K562 (cell line): ENCODE measurements at regions not wholly inside any gene's neighbourhood (a gene's known extent, or its start where the extent isn't known, plus 50 kb on each side); places are given as distances from the start of the nearest gene placed in this dataset.
A peak's percentile ranks its signal among the peaks of the same experiment; 100 is the strongest.

Experiments used
- CHAMP1 ChIP-seq: fragments of 450-650 bp; IDR thresholded peaks from 2 replicates; pipeline ENCODE4 v1.6.1; 2016; ENCODE audit warnings: mild to moderate bottlenecking
- HDGF ChIP-seq: fragments of 450-650 bp; IDR thresholded peaks from 2 replicates; pipeline ENCODE4 v1.6.1; 2016
- IFI16 ChIP-seq: fragments of 250-450 bp; sonication (Bioruptor Pico); IDR thresholded peaks from 2 replicates; pipeline ENCODE4 v2.1.2; 2022; ENCODE audit warnings: mild to moderate bottlenecking, inconsistent platforms
- KLF10 ChIP-seq: fragments of 250-450 bp; sonication (Bioruptor Pico); IDR thresholded peaks from 2 replicates; pipeline ENCODE4 v1.6.1; 2021; ENCODE audit warnings: matching md5 sums
- PHB2 ChIP-seq: fragments of 450-650 bp; IDR thresholded peaks from 2 replicates; pipeline ENCODE4 v1.6.1; 2017; ENCODE audit warnings: low read depth
- SMAD1 ChIP-seq: fragments of 150-350 bp; IDR thresholded peaks from 2 replicates; pipeline ENCODE4 v1.6.1; 2014; ENCODE audit warnings: low read length, low read depth; ENCODE audit not compliant: partially characterized antibody
- SP2 ChIP-seq: IDR thresholded peaks from 2 replicates; pipeline ENCODE4 v1.6.1; 2011; ENCODE audit warnings: mild to moderate bottlenecking, low read depth, low read length, moderate library complexity; ENCODE audit not compliant: poor library complexity, severe bottlenecking; ENCODE audit errors: extremely low read depth
- SRSF3 ChIP-seq: fragments of 200-400 bp; formaldehyde crosslinking; IDR thresholded peaks from 2 replicates; pipeline ENCODE4 v1.6.1; 2016; ENCODE audit warnings: mild to moderate bottlenecking, low read length, moderate library complexity; ENCODE audit not compliant: insufficient read depth
- TAF7 ChIP-seq: fragments of 450-650 bp; IDR thresholded peaks from 2 replicates; pipeline ENCODE4 v1.6.1; 2016; ENCODE audit warnings: missing genetic modification characterization, missing compliant biosample characterization
- TFE3 ChIP-seq: fragments of 450-650 bp; formaldehyde crosslinking; IDR thresholded peaks from 2 replicates; pipeline ENCODE4 v1.4.0; 2020; ENCODE audit warnings: mild to moderate bottlenecking, mixed read lengths
- XRCC5 ChIP-seq: fragments of 200-400 bp; formaldehyde crosslinking; IDR thresholded peaks from 2 replicates; pipeline ENCODE4 v1.6.1; 2017; ENCODE audit warnings: low read depth, mild to moderate bottlenecking, low read length
- ZMIZ1 ChIP-seq, 2 experiments: fragments of 150-350 bp in 1 of 2; IDR thresholded peaks; 2 replicates each; pipeline ENCODE4 v1.6.1; 2012 to 2016; ENCODE audit warnings: low read depth in 2 of 2, low read length in 2 of 2, mild to moderate bottlenecking in 1 of 2, moderate library complexity in 1 of 2
- ZNF174 ChIP-seq: fragments of 250-450 bp; sonication (Bioruptor Pico); IDR thresholded peaks from 2 replicates; pipeline ENCODE4 v1.4.0; 2020; ENCODE audit warnings: mild to moderate bottlenecking
- ZNF212 ChIP-seq: fragments of 450-650 bp; formaldehyde crosslinking; IDR thresholded peaks from 2 replicates; pipeline ENCODE4 v1.4.0; 2020; ENCODE audit warnings: mild to moderate bottlenecking
- ZNF224 ChIP-seq: sonication (generic); formaldehyde crosslinking; IDR thresholded peaks from 2 replicates; pipeline ENCODE4 v1.8.0; 2022; ENCODE audit warnings: mild to moderate bottlenecking, missing genetic modification reagents
- ZNF518B ChIP-seq: fragments of 250-450 bp; sonication (Bioruptor Pico); IDR thresholded peaks from 2 replicates; pipeline ENCODE4 v1.5.0; 2021; ENCODE audit warnings: mild to moderate bottlenecking, moderate library complexity
- ZNF717 ChIP-seq: fragments of 250-450 bp; sonication (Bioruptor Pico); IDR thresholded peaks from 2 replicates; pipeline ENCODE4 v1.5.0; 2021
- ZZZ3 ChIP-seq: fragments of 450-650 bp; IDR thresholded peaks from 2 replicates; pipeline ENCODE4 v1.6.1; 2016; ENCODE audit warnings: antibody characterized with exemption, mild to moderate bottlenecking, moderate library complexity

- 0 out of 4 replicates have a peak, but pooled peaks of 1 of the 2 experiments have one; percentile 55 for TF ChIP-seq ZMIZ1 (IDR thresholded peaks at IDR 0.05; ENCODE audit: low read depth in 2 of 2, low read length in 2 of 2)
- TF ChIP-seq IFI16 (CRISPR knock-in tag) = no peak
- no peak for TF ChIP-seq ZNF174
- no peak for TF ChIP-seq SP2
- TF ChIP-seq SMAD1 = no peak
- no peak for TF ChIP-seq HDGF
- TF ChIP-seq ZNF717 (CRISPR knock-in tag) = no peak
- TF ChIP-seq ZZZ3 = no peak
- TF ChIP-seq KLF10 (CRISPR knock-in tag) = no peak
- peak; percentile 81 for TF ChIP-seq PHB2
- TF ChIP-seq XRCC5 = no peak
- 0 out of 2 replicates have a peak, but pooled peaks have one; percentile 34 for TF ChIP-seq CHAMP1
- TF ChIP-seq ZNF518B (CRISPR knock-in tag) = no peak
- TF ChIP-seq TAF7 = no peak
- no peak for TF ChIP-seq TFE3 (CRISPR knock-in tag)
- TF ChIP-seq SRSF3 = no peak
- TF ChIP-seq ZNF212 = no peak
- no peak for TF ChIP-seq ZNF224
These were observed 158.5 kb downstream of the ID4 start (continued) for GRCh38 chr6:19995575-19996257.
